Spleen (tissue), 7 donors: ENCODE measurements at regions not wholly inside any gene's neighbourhood (a gene's known extent, or its start where the extent isn't known, plus 50 kb on each side); places are given as distances from the start of the nearest gene placed in this dataset.

ENCODE experiments used
- POLR2A ChIP-seq, 3 donors: fragments of 450-650 bp; IDR thresholded peaks; one replicate each; pipeline ENCODE4 v1.5.1; 2017; ENCODE audit warnings: antibody characterized with exemption in 3 of 3, mild to moderate bottlenecking in 1 of 3
- POLR2AphosphoS5 ChIP-seq, 3 donors: sonication (generic); formaldehyde crosslinking; IDR thresholded peaks; one replicate each; pipeline ENCODE4 v1.5.1; 2017; ENCODE audit warnings: antibody characterized with exemption in 3 of 3
- TF ChIP-seq, protein P1 (sequence below), 11 experiments: fragments of 200-600 bp in 7 of 11; fragments of 450-650 bp in 4 of 11; sonication (generic) in 4 of 11; IDR thresholded peaks in 8 of 11; conservative IDR thresholded peaks in 3 of 11; 1 replicate in 7 of 11; 2 replicates in 4 of 11; pipeline versions ENCODE4 v1.4.0 to v1.8.0; 2016 to 2021; ENCODE audit warnings: antibody characterized with exemption in 11 of 11, inconsistent platforms in 4 of 11, mild to moderate bottlenecking in 1 of 11
- donor health status: DM: no; HTN: no; CAD: no; lungs with moderate emphysema.
- donor health status: DM: no; HTN: no; CAD: no.
- donor health status: DM: no; HTN: no; CAD: no.

DNA sequence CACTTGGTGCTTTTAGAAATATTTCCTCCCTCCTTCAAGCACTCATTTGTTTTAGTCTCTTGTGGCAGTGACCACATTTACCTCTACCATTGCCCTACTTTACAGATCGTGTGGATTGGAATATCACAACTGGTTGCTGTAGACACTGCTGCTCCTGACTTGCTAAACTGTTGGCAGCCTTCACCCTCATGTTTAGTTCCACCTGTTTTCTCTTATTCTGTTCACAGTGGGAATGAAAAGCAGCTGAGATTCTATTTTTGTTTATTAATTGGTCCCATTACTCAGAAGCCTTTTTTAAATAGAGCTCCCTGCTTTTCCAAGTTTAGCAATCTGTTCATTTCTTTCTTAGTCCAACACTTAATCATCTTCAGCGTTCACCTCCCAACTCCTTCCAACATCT lies 308.9 kb downstream of the RWDD3 start:
- TF ChIP-seq, protein P1, sequence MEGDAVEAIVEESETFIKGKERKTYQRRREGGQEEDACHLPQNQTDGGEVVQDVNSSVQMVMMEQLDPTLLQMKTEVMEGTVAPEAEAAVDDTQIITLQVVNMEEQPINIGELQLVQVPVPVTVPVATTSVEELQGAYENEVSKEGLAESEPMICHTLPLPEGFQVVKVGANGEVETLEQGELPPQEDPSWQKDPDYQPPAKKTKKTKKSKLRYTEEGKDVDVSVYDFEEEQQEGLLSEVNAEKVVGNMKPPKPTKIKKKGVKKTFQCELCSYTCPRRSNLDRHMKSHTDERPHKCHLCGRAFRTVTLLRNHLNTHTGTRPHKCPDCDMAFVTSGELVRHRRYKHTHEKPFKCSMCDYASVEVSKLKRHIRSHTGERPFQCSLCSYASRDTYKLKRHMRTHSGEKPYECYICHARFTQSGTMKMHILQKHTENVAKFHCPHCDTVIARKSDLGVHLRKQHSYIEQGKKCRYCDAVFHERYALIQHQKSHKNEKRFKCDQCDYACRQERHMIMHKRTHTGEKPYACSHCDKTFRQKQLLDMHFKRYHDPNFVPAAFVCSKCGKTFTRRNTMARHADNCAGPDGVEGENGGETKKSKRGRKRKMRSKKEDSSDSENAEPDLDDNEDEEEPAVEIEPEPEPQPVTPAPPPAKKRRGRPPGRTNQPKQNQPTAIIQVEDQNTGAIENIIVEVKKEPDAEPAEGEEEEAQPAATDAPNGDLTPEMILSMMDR (IDR thresholded peaks at IDR 0.05 in 8 of 11, conservative IDR thresholded peaks at IDR 0.05 in 3 of 11) = no peak
- no peak for TF ChIP-seq POLR2AphosphoS5 (IDR thresholded peaks at IDR 0.05)
- TF ChIP-seq POLR2A (IDR thresholded peaks at IDR 0.05) = no peak
